Left ventricle myocardium inferior (tissue), 1 donor: ENCODE measurements at regions not wholly inside any gene's neighbourhood (a gene's known extent, or its start where the extent isn't known, plus 50 kb on each side); places are given as distances from the start of the nearest gene placed in this dataset.

Experiments used
- DNase-seq: peaks from one replicate; pipeline ENCODE4 v3.0.0-alpha.2; 2020
- H3K27ac ChIP-seq: fragments of 200-600 bp; replicated peaks from 2 replicates; pipeline ENCODE4 v1.8.0; 2021
- H3K27me3 ChIP-seq: fragments of 200-600 bp; 2 replicates; pipeline ENCODE4 v1.8.0; 2021; ENCODE audit warnings: low read depth
- H3K36me3 ChIP-seq: fragments of 200-600 bp; 2 replicates; pipeline ENCODE4 v1.8.0; 2021
- H3K4me1 ChIP-seq: fragments of 200-600 bp; 2 replicates; pipeline ENCODE4 v1.8.0; 2021
- H3K4me3 ChIP-seq: fragments of 200-600 bp; 2 replicates; pipeline ENCODE4 v1.8.0; 2021; ENCODE audit warnings: mild to moderate bottlenecking, moderate library complexity
- H3K9me3 ChIP-seq: fragments of 200-600 bp; replicated peaks from 2 replicates; pipeline ENCODE4 v1.8.0; 2021
- CTCF ChIP-seq: fragments of 200-600 bp; IDR thresholded peaks from 2 replicates; pipeline ENCODE4 v1.8.0; 2021; ENCODE audit warnings: antibody characterized with exemption, mild to moderate bottlenecking, borderline replicate concordance
- intact Hi-C: fragments of 100-400 bp; cut with micrococcal nuclease; formaldehyde crosslinking; loops from one replicate; pipeline ENCODE4 v1.11.0; 2022
- donor health status: DM: no; HTN: yes; CAD: no; lungs with severe emphysema.

- TF ChIP-seq CTCF, result no peak
- H3K4me3 ChIP-seq, result no peak overlapping the region
- no peak overlapping the region for H3K27ac ChIP-seq
- no peaks in the 10 kb centered on the region for H3K4me1 ChIP-seq
- DNase-seq, result no peak
- H3K36me3 ChIP-seq, result no peaks in the 10 kb centered on the region
- intact Hi-C loops, result loop anchor here (1.0 kb wide), 1 partner anchor 129 kb away; no protein-coding TSS in a partner anchor
- H3K9me3 ChIP-seq, result no peaks in the 10 kb centered on the region
- H3K27me3 ChIP-seq, result no peaks in the 10 kb centered on the region
Measured at GRCh38 chr9:2297771-2298170, 282.6 kb downstream of the SMARCA2 start.

- TF ChIP-seq CTCF, result no peak
- Histone ChIP-seq H3K4me3 (no peak overlapping the region), H3K36me3 (no peaks in the 10 kb centered on the region), H3K27ac (no peak overlapping the region), H3K27me3 (no peaks in the 10 kb centered on the region), H3K9me3 (no peaks in the 10 kb centered on the region), H3K4me1 (no peaks in the 10 kb centered on the region)
- no peak for DNase-seq
- intact Hi-C loops, result no loop called here
Measured at GRCh38 chr9:2298217-2298616, 283.1 kb downstream of the SMARCA2 start.

GRCh38 chr9:2299156-2299842 is 284.2 kb downstream of the SMARCA2 start:
- intact Hi-C loops, result no loop called here
- H3K27me3 ChIP-seq, result no peaks in the 10 kb centered on the region
- no peak for TF ChIP-seq CTCF
- no peaks in the 10 kb centered on the region for H3K4me1 ChIP-seq
- H3K4me3 ChIP-seq, result no peak overlapping the region
- H3K9me3 ChIP-seq, result no peaks in the 10 kb centered on the region
- H3K27ac ChIP-seq, result no peak overlapping the region
- H3K36me3 ChIP-seq, result no peaks in the 10 kb centered on the region
- no peak for DNase-seq

DNA sequence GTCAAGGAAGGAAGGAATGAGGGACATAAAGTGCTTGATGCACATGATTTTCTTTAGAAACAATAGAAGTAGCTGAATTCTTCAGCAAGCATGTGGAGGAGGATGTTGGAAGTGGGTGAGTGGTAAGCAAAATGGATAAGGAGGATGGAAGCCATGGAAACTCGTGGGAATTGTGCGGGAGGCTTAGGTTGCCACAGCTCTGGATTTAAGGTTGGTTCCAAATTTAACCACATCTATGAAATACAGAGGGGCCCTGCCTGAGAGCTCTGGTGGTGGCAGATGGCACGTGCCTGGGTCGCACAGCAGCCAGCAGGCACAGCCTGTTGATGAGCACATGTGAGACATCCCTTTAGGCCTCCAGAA is 284.7 kb downstream of the SMARCA2 start:
- H3K27me3 ChIP-seq, result no peaks in the 10 kb centered on the region
- H3K36me3 ChIP-seq, result no peaks in the 10 kb centered on the region
- intact Hi-C loops, result no loop called here
- TF ChIP-seq CTCF, result no peak
- DNase-seq, result no peak
- H3K4me3 ChIP-seq, result no peak overlapping the region
- no peaks in the 10 kb centered on the region for H3K9me3 ChIP-seq
- no peaks in the 10 kb centered on the region for H3K4me1 ChIP-seq
- H3K27ac ChIP-seq, result no peak overlapping the region

DNA sequence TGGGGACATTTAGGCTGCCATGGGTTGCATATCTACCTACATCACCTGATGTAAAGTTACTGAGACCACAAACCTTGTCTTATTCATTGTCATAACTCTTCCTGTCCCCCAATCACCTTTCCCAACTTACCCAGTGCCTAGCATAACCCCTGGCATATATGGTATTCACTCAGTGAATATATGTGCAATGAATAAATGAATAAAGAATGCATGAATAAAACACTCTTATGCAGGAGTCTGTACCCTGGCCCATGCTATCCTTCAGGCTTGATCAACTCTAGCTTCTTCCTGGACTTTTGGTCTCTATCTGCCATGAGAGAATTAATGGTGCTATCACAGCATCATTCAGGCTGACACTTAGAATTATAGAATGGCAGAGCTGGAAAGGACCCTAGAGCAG is 285.2 kb downstream of the SMARCA2 start:
- no peak overlapping the region for H3K27ac ChIP-seq
- TF ChIP-seq CTCF, result no peak
- H3K4me3 ChIP-seq, result no peak overlapping the region
- no peaks in the 10 kb centered on the region for H3K27me3 ChIP-seq
- H3K9me3 ChIP-seq, result no peaks in the 10 kb centered on the region
- no peak for DNase-seq
- H3K4me1 ChIP-seq, result no peaks in the 10 kb centered on the region
- intact Hi-C loops, result no loop called here
- no peaks in the 10 kb centered on the region for H3K36me3 ChIP-seq
